ENCODE measurements at regions not wholly inside any gene's neighbourhood (a gene's known extent, or its start where the extent isn't known, plus 50 kb on each side); places are given as distances from the start of the nearest gene placed in this dataset.

- no peak for TF ChIP-seq RARA (CRISPR knock-in tag; IDR thresholded peaks at IDR 0.05)
- TF ChIP-seq HIVEP1 (CRISPR knock-in tag; IDR thresholded peaks at IDR 0.05): no peak
Observed at GRCh38 chr7:123057911-123058310, 62.4 kb upstream of the TAS2R16 start (continued).

DNA sequence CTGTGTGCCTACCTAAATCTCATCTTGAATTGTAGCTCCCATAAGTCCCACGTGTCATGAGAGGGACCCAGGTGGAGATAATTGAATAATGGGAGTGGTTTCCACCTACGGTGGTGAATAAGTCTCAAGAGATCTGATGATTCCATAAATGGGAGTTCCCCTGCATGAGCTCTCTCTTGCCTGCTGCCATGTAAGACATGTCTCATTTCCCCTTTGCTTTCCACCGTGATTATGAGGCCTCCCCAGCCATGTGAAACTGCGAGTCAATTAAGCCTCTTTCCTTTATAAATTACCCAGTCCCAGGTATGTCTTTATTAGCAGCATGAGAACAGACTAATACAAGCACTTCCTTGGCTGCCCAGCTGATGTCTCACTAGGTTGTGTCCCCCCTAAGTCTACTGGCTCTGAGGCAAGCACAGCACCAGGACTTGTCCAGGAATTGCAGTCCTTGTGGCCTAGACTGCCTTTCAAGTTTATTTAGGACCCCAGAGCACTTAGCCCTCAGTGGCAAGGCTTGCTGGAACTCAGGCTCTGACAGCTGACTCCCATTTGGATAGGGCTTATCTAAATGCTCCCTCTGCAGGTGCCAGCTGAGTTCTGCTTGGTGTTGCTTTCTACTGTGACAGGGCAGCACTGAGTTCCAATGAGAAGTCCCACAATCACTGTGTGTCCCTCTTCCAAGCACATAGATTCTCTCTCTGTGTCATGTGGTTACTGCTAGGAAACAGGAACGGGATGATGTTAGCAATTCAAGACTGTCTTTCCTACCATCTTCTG, 59.0 kb upstream of the TAS2R16 start:
- FAIRE-seq (no peak), ATAC-seq (peak; percentile 84), DNase-seq (ENCODE audit: low spot score) (peak; percentile 29)
- peaks cover 4% of the 10 kb centered on the region; the same call in 1 of the 2 replicates for H3K9me3 ChIP-seq (ENCODE audit: low read length)
- no peaks in the 10 kb centered on the region for H3K79me2 ChIP-seq (ENCODE audit: insufficient read depth, low read length)
- H3K27me3 ChIP-seq (ENCODE audit: control insufficient read depth in 1 of 2, insufficient read depth in 2 of 2, low read length in 2 of 2): no peaks in the 10 kb centered on the region
- no peaks in the 10 kb centered on the region for H3K4me1 ChIP-seq (ENCODE audit: insufficient read depth, low read length)
- H3K36me3 ChIP-seq (replicated peaks in 1 of 2; ENCODE audit: control insufficient read depth in 1 of 2, insufficient read depth in 2 of 2, low read length in 2 of 2): no peaks in the 10 kb centered on the region
- H2AFZ ChIP-seq (ENCODE audit: low read length): no peak overlapping the region
- no peak overlapping the region for H3K4me2 ChIP-seq (ENCODE audit: low read depth, low read length)
- 1% methylated on average over 5 of the region's 5 CpGs for WGBS (ENCODE audit: low lambda C conversion rate)
- in situ Hi-C loops (cut with HindIII; ENCODE audit: extremely low pct_ligation_motif_present, low pct_unique_long_range_greater_than_20kb): no loop called here
- H3K4me3 ChIP-seq (replicated peaks in 1 of 3; ENCODE audit: insufficient read depth in 1 of 3, low read depth in 2 of 3, low read length in 3 of 3): no peak overlapping the region
- BruUV-seq (replicated peaks): no TSS peak
- POLR2A ChIA-PET: no interaction called here
- H3K27ac ChIP-seq (ENCODE audit: extremely low read length, insufficient read depth, low read length): no peak overlapping the region
- intact Hi-C loops (cut with micrococcal nuclease; ENCODE audit: unreplicated experiment): loop anchor here (5.0 kb wide), 2 partner anchors 167 to 252 kb away; partner anchors contain the start of gene CADPS2
- CTCF ChIA-PET (ENCODE audit: low intra/inter-chr PET ratio, low total read pairs): no interaction called here
- no peaks in the 10 kb centered on the region for H4K20me1 ChIP-seq (ENCODE audit: insufficient read depth, low read length)
- H3K9ac ChIP-seq (ENCODE audit: insufficient read depth, low read depth, low read length): no peak overlapping the region
- no peak for TF ChIP-seq GATAD2A (CRISPR knock-in tag; IDR thresholded peaks at IDR 0.05)
- no peak for TF ChIP-seq GMEB1 (CRISPR knock-in tag; IDR thresholded peaks at IDR 0.05; ENCODE audit: borderline replicate concordance)
- TF ChIP-seq KDM6A (CRISPR knock-in tag; IDR thresholded peaks at IDR 0.05; ENCODE audit: low read depth): no peak
- TF ChIP-seq, protein P1, sequence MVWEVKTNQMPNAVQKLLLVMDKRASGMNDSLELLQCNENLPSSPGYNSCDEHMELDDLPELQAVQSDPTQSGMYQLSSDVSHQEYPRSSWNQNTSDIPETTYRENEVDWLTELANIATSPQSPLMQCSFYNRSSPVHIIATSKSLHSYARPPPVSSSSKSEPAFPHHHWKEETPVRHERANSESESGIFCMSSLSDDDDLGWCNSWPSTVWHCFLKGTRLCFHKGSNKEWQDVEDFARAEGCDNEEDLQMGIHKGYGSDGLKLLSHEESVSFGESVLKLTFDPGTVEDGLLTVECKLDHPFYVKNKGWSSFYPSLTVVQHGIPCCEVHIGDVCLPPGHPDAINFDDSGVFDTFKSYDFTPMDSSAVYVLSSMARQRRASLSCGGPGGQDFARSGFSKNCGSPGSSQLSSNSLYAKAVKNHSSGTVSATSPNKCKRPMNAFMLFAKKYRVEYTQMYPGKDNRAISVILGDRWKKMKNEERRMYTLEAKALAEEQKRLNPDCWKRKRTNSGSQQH (CRISPR knock-in tag; IDR thresholded peaks at IDR 0.05; ENCODE audit: low read depth): no peak
- no peak for TF ChIP-seq ZFY (CRISPR knock-in tag; IDR thresholded peaks at IDR 0.05)
- peak; percentile 61 for TF ChIP-seq STAG1 (CRISPR knock-in tag; IDR thresholded peaks at IDR 0.05)
- no peak for TF ChIP-seq ZNF142 (CRISPR knock-in tag; IDR thresholded peaks at IDR 0.05)
- TF ChIP-seq ATAD3A (CRISPR knock-in tag; IDR thresholded peaks at IDR 0.05): no peak
- TF ChIP-seq, protein P2, sequence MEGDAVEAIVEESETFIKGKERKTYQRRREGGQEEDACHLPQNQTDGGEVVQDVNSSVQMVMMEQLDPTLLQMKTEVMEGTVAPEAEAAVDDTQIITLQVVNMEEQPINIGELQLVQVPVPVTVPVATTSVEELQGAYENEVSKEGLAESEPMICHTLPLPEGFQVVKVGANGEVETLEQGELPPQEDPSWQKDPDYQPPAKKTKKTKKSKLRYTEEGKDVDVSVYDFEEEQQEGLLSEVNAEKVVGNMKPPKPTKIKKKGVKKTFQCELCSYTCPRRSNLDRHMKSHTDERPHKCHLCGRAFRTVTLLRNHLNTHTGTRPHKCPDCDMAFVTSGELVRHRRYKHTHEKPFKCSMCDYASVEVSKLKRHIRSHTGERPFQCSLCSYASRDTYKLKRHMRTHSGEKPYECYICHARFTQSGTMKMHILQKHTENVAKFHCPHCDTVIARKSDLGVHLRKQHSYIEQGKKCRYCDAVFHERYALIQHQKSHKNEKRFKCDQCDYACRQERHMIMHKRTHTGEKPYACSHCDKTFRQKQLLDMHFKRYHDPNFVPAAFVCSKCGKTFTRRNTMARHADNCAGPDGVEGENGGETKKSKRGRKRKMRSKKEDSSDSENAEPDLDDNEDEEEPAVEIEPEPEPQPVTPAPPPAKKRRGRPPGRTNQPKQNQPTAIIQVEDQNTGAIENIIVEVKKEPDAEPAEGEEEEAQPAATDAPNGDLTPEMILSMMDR (CRISPR knock-in tag; IDR thresholded peaks at IDR 0.05): peak; percentile 59
- TF ChIP-seq ZNF44 (CRISPR knock-in tag; IDR thresholded peaks at IDR 0.05): no peak
- TF ChIP-seq EEA1 (CRISPR knock-in tag; IDR thresholded peaks at IDR 0.05; ENCODE audit: borderline replicate concordance): no peak

All from HepG2 (cell line).